HEK293T (cell line): ENCODE measurements at regions not wholly inside any gene's neighbourhood (a gene's known extent, or its start where the extent isn't known, plus 50 kb on each side); places are given as distances from the start of the nearest gene placed in this dataset.

ENCODE experiments used
- CTCF ChIA-PET: fragments of 350-600 bp; formaldehyde crosslinking; extraction: SDS; loops from one replicate; lab custom pipeline; 2021; ENCODE audit warnings: antibody characterized with exemption, inconsistent platforms; lab: Yijun Ruan, JAX
- POLR2A ChIA-PET: fragments of 350-600 bp; formaldehyde crosslinking; extraction: SDS; loops from one replicate; lab custom pipeline; 2020; ENCODE audit warnings: antibody characterized with exemption, inconsistent platforms; lab: Yijun Ruan, JAX
- DNase-seq: peaks from one replicate; pipeline ENCODE4 v3.0.0; 2012; ENCODE audit warnings: mixed read lengths; ENCODE audit errors: extremely low spot score
- ARNT ChIP-seq: fragments of 450-650 bp; IDR thresholded peaks from 2 replicates; pipeline ENCODE4 v1.6.1; 2017; ENCODE audit warnings: mild to moderate bottlenecking
- BHLHE40 ChIP-seq: fragments of 450-650 bp; IDR thresholded peaks from 2 replicates; pipeline ENCODE4 v1.6.1; 2016; ENCODE audit warnings: mild to moderate bottlenecking, moderate library complexity, borderline replicate concordance
- CTBP1 ChIP-seq: fragments of 450-650 bp; IDR thresholded peaks from 2 replicates; pipeline ENCODE4 v1.6.1; 2016; ENCODE audit warnings: borderline replicate concordance
- ELF4 ChIP-seq: fragments of 450-650 bp; IDR thresholded peaks from 2 replicates; pipeline ENCODE4 v1.6.1; 2017; ENCODE audit warnings: antibody characterized with exemption
- FOXA1 ChIP-seq: fragments of 450-650 bp; IDR thresholded peaks from 2 replicates; pipeline ENCODE4 v1.6.1; 2016; ENCODE audit warnings: mild to moderate bottlenecking
- FOXK2 ChIP-seq: fragments of 450-650 bp; IDR thresholded peaks from 2 replicates; pipeline ENCODE4 v1.6.1; 2016; ENCODE audit warnings: mild to moderate bottlenecking
- FOXM1 ChIP-seq: fragments of 450-650 bp; IDR thresholded peaks from 2 replicates; pipeline ENCODE4 v1.6.1; 2017; ENCODE audit warnings: mild to moderate bottlenecking, borderline replicate concordance
- HDGF ChIP-seq: fragments of 450-650 bp; IDR thresholded peaks from 2 replicates; pipeline ENCODE4 v1.6.1; 2017; ENCODE audit warnings: antibody characterized with exemption, borderline replicate concordance
- L3MBTL2 ChIP-seq: fragments of 450-650 bp; conservative IDR thresholded peaks from 2 replicates; pipeline ENCODE4 v1.6.1; 2016; ENCODE audit warnings: mild to moderate bottlenecking
- LEF1 ChIP-seq: fragments of 450-650 bp; IDR thresholded peaks from 2 replicates; pipeline ENCODE4 v1.6.1; 2017; ENCODE audit warnings: mild to moderate bottlenecking, borderline replicate concordance
- NFRKB ChIP-seq: fragments of 450-650 bp; IDR thresholded peaks from 2 replicates; pipeline ENCODE4 v1.6.1; 2016; ENCODE audit warnings: mild to moderate bottlenecking, moderate library complexity
- SP1 ChIP-seq: fragments of 450-650 bp; IDR thresholded peaks from 2 replicates; pipeline ENCODE4 v1.6.1; 2017
- SUZ12 ChIP-seq: fragments of 450-650 bp; IDR thresholded peaks from 2 replicates; pipeline ENCODE4 v1.6.1; 2016; ENCODE audit warnings: mild to moderate bottlenecking
- TARDBP ChIP-seq: fragments of 450-650 bp; IDR thresholded peaks from 2 replicates; pipeline ENCODE4 v1.6.1; 2016
- ZNF384 ChIP-seq: fragments of 450-650 bp; IDR thresholded peaks from 2 replicates; pipeline ENCODE4 v1.6.1; 2016
- TF ChIP-seq, protein P1 (sequence below): fragments of 450-650 bp; IDR thresholded peaks from 2 replicates; pipeline ENCODE4 v1.6.1; 2016

DNA sequence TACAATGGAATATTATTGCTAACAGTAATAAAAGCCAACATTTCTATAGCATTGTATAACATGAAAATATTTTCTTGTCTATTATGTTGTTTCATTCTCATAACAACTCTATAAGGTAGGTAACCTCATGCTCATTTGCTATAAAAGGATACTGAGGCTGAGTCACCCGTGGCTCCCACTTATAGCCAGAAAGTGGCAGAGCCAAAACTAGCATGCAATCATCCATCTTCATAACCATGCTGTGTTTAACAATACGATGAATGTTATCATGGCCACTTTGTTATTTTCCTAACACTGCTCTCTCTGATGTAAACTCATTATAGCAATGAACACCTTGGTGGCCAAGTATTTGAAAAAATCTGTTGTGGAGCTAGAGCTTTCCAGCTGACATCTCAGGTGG lies 80.8 kb upstream of the JUN start:
- TF ChIP-seq ARNT (no peak), L3MBTL2 (no peak), TARDBP (no peak), NFRKB (no peak), SP1 (no peak), CTBP1 (no peak), ZNF384 (no peak), BHLHE40 (no peak), LEF1 (no peak), FOXM1 (no peak), SUZ12 (no peak), ELF4 (no peak)
- TF ChIP-seq, protein P1, sequence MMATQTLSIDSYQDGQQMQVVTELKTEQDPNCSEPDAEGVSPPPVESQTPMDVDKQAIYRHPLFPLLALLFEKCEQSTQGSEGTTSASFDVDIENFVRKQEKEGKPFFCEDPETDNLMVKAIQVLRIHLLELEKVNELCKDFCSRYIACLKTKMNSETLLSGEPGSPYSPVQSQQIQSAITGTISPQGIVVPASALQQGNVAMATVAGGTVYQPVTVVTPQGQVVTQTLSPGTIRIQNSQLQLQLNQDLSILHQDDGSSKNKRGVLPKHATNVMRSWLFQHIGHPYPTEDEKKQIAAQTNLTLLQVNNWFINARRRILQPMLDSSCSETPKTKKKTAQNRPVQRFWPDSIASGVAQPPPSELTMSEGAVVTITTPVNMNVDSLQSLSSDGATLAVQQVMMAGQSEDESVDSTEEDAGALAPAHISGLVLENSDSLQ = no peak
- ChIA-PET CTCF (interaction anchor here (0.7 kb wide), 1 partner anchor 32 kb away, joined by 3 read pairs; no protein-coding TSS in a partner anchor), POLR2A (no interaction called here)
- DNase-seq = no peak

DNA sequence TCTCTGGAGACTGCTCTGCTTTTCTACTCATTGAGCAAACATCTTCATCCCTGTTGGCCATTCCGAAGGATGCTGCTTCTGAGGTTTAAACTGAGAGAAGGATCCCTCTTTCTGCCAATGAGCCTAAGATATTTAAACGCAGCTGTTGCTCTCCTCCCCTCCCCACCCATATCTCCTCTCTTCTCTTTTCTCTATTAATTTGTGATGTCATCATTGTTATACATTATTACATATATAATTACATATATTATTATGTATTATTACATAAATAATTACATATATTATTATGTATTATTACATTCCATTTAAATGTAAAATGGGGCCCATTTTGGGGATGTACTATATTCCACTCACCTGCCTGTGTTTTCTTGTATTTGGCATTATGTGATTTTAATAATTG lies 82.7 kb upstream of the JUN start:
- ChIA-PET POLR2A (no interaction called here), CTCF (no interaction called here)
- TF ChIP-seq ARNT (no peak), ELF4 (no peak), L3MBTL2 (no peak), BHLHE40 (no peak), SP1 (no peak), FOXM1 (no peak), TARDBP (no peak), HDGF (no peak), FOXK2 (no peak), CTBP1 (no peak), LEF1 (no peak)
- TF ChIP-seq, protein P1 = no peak
- no peak for DNase-seq

- no peak for TF ChIP-seq TARDBP
- TF ChIP-seq SP1 = no peak
- TF ChIP-seq LEF1 = no peak
- no peak for TF ChIP-seq NFRKB
- TF ChIP-seq FOXM1 = no peak
- TF ChIP-seq BHLHE40 = no peak
- TF ChIP-seq ELF4 = no peak
- TF ChIP-seq FOXA1 = no peak
- TF ChIP-seq ZNF384 = no peak
- no peak for TF ChIP-seq HDGF
- no peak for TF ChIP-seq CTBP1
- no peak for TF ChIP-seq ARNT
- no peak for TF ChIP-seq SUZ12
- TF ChIP-seq L3MBTL2 = no peak
- TF ChIP-seq, protein P1 = no peak
- TF ChIP-seq FOXK2 = no peak
- no peak for DNase-seq
- CTCF ChIA-PET = no interaction called here
- POLR2A ChIA-PET = interaction anchor here (1.1 kb wide), 1 partner anchor 13 kb away, joined by 3 read pairs; no protein-coding TSS in a partner anchor
Observed at GRCh38 chr1:58869638-58870297, 85.9 kb upstream of the JUN start.

- CTCF ChIA-PET = no interaction called here
- POLR2A ChIA-PET = interaction anchor here (1.1 kb wide), 1 partner anchor 13 kb away, joined by 3 read pairs; no protein-coding TSS in a partner anchor
- TF ChIP-seq LEF1 (no peak), FOXA1 (no peak), ARNT (no peak), HDGF (no peak), ELF4 (no peak), CTBP1 (no peak), SUZ12 (no peak), TARDBP (no peak), FOXM1 (no peak), NFRKB (no peak), ZNF384 (no peak), BHLHE40 (no peak)
- TF ChIP-seq, protein P1 = no peak
- DNase-seq = no peak
Observed at GRCh38 chr1:58870298-58870676, 86.4 kb upstream of the JUN start.

DNA sequence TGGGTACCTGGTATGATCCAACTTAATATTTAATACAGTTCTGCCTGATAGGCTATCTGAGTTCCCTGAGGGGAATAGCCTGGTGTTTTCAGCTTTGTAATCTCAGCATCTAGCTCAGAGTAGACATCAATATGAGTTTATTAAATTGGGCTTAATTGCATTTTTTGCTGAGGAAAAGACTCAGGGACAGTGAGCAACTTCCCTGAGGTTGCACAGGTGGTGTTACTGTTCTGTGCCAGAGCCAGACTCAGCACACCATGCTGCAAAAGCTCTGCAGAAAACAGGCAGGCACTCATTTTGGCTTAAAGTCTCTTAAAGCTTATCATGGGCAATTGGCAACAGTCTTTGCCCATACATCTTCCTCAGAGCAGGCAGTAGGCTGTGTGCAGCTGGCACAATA lies 90.5 kb upstream of the JUN start:
- ChIA-PET POLR2A (interaction anchor here (1.2 to 1.5 kb wide), 2 partner anchors 29 to 139 kb away, joined by 3 to 4 read pairs; no protein-coding TSS in a partner anchor), CTCF (no interaction called here)
- no peak for TF ChIP-seq FOXK2
- no peak for TF ChIP-seq TARDBP
- no peak for TF ChIP-seq HDGF
- no peak for TF ChIP-seq ZNF384
- no peak for TF ChIP-seq LEF1
- no peak for TF ChIP-seq L3MBTL2
- no peak for DNase-seq
